Glomerular visceral epithelial cell (primary cell): ENCODE measurements at regions not wholly inside any gene's neighbourhood (a gene's known extent, or its start where the extent isn't known, plus 50 kb on each side); places are given as distances from the start of the nearest gene placed in this dataset.
"Not testable (repeated sequence)": the region's sequence is repeated elsewhere in the genome, so short reads cannot be mapped to it uniquely, and the experiment has no call there.

Experiments used
- DNase-seq: peaks from one replicate; pipeline ENCODE4 v3.0.0-alpha.2; 2016; ENCODE audit errors: extremely low spot score

DNA sequence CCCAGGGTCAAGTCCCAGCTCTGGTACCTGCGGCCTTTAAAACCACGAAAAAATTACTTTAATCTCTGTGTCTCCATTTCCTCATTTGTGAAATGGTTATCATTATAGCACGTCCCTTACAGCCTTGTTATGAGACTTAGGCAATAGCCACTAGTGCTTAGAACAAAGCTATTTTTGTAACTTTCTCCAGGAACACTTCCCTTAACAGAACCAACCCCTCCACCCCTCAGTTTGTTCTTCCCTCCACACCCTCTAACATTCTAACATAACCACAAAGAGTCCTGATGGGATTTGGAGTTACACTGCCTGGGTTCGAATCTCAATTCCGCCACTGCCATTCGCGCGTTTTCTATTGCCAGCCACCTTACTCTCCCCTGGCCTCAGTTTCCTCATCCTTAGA is 2777.4 kb upstream of the TPTE start:
- not testable (repeated sequence) for DNase-seq

DNA sequence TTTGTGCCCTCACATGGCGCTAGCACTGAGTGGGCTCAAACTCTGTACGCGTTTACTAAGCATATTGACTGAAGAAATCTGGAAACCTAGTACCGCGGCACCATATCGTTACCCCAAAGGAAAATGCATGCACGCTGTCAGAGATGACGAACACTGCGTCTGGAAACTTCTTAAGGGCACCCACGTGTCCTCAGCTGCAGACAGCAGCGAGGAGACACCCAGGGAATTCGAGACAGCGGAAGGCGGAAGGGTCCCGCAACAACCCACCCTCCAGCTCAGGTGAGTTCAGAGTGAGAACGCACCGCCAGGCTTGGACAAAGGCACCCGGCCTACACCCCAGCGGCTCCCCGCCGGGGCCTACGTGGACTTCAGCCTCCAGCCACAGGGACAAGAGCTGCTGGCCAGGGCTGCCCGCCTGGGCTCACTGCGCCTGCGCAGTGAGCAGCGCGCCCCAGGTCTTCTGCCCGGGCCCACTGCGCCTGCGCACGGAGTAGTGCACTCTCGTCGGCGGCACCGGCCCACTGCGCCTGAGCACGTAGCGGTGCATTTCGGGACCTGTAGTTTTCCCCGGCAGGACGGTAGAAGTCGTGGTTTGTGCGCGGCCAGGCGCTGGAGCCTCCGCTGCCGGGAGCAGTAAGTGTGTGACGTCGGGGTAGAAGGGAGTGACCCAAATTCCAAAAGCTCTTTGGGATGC is 2776.8 kb upstream of the TPTE start:
- not testable (repeated sequence) for DNase-seq

DNA sequence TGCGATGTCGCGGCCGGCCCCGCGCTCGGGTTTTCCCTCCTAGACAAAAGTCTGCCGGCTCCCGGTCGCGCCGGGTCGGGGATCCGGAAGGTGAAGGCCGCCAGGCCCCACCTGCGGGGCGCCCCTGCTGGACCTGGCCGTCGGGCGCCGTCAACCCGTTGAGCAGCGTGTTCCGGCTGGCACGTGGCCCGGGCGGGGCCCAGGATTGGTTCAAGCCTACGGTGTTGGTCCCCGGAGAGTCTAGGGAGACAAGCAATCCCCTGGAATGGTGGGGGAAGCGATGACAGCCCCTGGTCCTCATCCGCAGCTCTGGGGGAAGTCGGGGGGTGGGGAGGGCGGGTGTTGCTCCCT is 2776.3 kb upstream of the TPTE start:
- DNase-seq: not testable (repeated sequence)

DNA sequence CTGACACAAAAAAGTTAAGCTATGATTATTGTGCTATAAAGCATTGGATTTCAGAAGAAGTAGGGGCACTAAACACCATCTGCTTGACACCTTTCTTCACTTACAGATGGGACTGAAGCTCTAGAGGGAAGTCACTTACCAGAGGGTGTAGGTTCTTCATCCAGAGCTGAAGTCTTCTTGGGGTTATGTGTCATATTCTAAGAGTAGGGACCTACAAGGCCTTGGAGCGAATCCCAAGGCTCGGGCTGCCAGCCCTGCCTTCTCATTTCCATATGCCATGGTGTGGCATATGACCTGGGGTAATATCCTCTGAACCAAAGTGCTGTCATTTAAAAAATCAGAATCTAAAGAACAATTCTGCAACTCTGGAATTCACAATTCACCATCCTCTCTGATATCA is 2773.4 kb upstream of the TPTE start:
- not testable (repeated sequence) for DNase-seq

DNA sequence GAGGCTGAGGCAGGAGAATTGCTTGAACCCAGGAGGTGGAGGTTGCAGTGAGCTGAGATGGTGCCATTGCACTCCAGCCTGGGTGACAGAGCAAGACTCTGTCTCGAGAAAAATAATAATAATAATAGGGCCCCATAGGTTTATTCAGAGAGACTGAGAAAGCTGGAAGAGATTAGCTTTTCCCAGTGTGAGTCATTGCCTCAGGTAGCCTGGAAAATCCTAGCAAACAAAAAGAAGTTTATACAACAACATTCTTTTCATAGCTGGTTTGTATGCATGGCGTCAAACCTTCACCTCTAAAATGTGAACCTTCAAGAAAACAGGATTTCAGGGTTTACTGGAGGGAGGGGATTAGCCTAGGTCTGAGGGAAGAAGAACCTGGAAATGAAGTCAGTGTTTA is 2768.8 kb upstream of the TPTE start:
- not testable (repeated sequence) for DNase-seq

DNA sequence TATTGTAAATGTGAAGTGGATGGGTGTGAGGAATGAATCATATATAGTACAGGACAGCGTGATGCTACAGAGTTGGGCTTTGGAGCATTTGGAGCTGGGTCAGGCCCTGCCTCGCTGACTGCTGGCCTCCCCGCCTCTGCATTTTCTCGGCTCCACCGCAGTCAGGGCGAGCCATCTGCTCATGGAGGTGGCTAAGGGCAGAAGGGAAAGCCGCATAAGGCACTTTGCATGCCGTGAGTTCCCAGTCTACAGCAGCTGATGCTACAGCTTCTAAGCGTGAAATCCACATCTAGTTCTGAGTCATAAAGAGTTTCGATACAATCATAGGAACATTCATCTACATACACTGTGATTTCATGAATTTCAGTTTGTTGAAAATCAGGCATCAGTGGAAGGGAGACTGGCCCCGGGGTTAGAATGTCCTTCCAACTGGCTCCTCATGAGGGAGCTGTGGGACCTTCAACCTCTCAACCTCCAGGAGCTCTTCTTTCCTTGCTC is 2768.0 kb upstream of the TPTE start:
- not testable (repeated sequence) for DNase-seq

DNA sequence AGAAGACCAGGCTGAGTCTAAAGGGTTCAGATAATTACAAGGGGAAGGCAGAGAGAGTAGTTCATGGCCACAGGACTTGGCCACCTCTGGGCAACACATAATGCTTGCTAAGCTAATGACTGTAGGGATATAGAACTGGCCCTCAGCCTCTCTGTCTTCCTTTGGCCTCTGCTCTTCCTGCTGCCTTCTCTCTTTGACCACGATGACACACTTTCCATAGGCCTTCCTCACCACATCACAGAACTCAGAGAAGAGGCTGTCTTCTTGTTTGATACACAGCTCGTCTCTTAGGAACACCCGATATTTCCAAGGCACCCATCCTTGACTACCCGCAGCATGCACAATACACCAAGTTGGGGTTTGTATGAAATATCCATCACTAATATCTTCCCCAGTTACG is 2751.4 kb upstream of the TPTE start:
- not testable (repeated sequence) for DNase-seq

DNA sequence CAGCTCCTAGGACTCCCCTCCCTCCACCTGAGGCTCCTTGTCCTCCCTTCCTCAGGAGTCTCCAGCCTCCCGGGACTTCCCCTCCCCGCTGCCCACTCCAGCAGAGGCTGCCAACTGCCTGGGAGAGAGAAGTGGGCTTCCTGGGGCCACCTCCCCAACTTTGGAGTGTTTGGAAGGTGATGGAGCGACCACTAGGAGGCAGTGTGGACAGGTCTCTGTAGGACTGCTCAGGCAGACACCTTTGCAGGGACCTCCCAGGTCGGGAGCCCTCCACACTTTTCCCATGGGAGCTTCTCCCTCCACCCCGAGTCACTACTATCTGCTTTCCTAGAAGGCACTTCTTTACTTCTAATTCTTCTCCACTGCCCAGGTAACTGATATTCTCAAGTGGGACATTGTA is 2747.2 kb upstream of the TPTE start:
- DNase-seq: not testable (repeated sequence)

DNA sequence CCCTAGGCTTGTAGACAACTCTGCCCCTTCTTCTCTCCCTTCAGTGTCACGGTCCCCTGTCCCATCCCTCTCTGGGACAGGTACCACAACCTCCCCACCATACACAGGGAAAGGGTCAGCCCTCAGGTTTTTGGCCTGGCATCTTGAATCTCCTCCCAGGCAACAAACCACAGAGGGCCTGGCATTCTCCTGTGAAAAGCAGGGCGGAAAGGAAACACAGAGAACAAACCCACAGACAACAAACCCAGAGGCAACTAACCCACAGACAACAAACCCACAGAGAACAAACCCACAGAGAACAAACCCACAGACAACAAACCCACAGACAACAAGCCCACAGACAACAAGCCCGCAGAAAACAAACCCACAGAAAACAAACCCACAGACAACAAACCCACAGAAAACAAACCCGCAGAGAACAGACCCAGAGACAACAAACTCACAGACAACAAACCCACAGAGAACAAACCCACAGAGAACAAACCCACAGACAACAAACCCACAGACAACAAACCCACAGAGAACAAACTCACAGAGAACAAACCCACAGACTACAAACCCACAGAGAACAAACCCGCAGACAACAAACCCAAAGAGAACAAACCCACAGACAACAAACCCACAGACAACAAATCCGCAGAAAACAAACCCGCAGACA is 2745.9 kb upstream of the TPTE start:
- peak; percentile 0 for DNase-seq

DNA sequence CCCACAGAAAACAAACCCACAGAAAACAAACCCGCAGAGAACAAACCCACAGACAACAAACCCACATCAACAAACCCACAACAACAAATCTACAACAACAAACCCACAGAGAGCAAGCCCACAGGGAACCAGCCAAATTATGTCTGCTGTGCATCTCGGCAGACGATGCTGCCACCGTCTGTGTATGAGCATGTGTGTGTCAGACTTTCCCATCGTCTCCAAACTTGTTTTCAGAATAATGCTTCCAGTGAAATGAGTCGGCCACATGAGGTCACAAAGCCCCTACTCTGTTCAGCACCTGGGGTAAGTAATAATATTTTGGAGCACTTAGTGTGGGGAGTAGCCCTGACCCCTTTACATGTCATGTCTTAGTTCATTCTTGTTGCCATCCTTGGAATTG is 2745.3 kb upstream of the TPTE start:
- not testable (repeated sequence) for DNase-seq

DNA sequence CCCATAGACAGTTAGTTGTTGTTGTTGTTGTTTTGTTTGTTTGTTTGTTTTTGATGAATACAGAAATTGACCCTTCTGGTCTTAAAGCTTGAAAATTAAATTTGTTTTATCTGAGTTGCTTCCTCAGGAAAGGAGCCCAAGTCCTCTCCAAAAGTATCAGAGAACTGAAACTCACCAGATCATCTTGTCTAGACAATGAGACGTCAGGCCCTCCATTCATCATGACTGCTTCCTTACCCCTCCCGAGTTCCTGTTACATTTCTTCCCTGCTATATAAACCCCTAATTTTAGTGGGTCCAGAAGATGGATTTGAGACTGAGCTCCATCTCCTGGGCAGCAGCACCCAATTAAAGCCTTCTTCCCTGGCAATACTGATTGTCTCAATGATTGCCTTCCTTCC is 2744.8 kb upstream of the TPTE start:
- not testable (repeated sequence) for DNase-seq

DNA sequence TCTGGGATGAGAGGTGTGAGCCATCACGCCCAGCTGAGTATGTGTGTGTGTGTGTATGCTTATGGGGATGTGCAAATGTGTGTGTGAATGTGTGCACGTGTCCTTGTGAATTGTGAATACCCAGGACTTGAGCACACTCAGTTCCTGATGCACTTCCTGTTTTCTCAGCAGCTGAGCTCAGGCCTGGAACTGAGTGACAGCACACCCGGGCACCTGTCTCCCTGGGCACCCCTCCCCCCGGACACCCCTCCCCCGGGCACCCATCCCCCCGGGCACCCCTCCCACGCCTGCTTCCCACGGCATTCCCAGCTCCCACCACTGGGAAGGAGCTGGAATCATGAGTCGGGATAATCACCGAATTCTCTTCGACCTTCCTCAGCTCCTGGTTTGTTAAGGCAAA is 2744.1 kb upstream of the TPTE start:
- not testable (repeated sequence) for DNase-seq

DNA sequence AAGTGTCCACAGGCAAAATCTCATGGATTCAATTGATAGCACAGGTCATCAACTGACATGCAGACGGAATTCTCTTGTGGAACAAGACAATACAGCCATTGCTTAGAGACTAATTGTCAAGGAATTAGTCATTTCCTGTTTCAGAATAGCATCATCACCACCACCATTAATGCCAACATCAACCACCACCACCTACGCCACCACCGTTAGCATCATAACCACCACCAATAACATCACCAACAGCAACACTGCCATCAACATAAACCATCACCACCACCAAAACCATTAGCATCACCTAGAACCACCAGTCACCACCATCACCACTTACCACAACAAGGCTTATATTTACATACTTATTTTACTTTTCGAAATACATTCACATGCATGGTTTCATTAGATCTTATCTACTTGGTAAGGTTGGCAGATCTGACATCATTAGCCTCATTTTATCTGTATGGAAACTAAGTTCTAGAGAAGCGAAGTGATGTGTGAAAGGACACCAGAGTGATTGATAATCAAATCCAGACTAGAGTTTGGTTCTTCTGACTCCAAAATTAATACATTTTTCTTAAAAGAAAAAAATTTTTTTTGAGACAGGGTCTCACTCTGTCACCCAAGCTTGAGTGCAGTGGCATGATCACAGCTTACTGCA is 2733.8 kb upstream of the TPTE start:
- DNase-seq: not testable (repeated sequence)

DNA sequence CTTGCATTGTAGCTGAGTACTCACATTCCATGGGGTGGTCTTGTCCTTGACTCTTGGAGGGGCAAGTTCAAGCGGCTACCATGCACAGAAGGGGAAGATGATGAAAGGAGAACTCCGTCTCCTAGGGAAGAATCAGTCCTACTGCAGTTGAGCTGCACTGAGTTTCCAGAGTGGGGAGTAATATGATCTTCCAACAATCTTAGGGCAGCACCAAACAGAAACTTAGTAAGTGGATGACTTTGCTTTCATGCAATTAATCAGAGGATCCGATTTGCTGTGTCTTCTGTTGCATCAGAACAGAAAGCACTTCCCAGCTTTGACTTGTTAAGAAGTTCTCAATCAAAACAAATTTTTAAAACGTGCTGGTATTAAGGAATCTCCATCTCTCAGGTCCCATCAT is 2727.6 kb upstream of the TPTE start:
- DNase-seq: not testable (repeated sequence)

DNA sequence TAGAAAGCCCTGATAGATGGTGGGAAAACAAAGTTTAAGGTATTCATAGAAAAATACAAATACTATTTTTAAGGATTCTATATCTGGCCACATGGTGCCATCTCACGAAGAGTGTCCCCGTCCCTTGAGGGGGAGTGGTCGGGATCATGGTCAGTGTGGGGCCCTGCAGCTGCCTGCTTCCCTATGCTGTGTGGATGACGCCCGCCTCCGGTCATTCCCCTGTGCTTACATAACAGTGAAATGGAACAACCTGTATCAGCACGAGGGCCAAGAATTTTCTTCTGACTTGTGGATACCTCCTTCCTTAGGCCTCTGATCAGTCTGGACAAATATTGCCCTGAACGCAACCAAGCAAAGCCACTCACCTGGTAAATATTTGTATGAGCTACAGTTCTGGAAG is 2724.1 kb upstream of the TPTE start:
- not testable (repeated sequence) for DNase-seq

DNA sequence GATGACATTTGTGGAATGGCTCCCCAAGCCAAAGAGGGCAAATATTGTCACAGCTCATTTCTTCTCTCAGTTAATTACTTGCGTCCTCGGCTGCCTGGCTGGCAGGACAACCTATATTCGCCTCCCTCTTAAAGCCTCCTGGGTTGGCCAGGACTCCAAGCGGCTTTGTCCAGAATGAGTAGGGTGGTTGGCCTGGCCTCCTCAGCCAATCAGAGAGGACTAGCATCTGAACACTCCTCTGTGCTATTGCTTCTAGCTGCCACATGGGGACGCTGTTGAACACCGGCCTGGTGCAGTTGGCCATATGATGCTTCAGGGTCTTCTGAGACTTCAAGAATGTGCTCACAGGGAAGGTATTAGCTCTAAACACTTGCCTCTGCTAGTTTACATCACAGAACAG is 2722.9 kb upstream of the TPTE start:
- DNase-seq: not testable (repeated sequence)

DNA sequence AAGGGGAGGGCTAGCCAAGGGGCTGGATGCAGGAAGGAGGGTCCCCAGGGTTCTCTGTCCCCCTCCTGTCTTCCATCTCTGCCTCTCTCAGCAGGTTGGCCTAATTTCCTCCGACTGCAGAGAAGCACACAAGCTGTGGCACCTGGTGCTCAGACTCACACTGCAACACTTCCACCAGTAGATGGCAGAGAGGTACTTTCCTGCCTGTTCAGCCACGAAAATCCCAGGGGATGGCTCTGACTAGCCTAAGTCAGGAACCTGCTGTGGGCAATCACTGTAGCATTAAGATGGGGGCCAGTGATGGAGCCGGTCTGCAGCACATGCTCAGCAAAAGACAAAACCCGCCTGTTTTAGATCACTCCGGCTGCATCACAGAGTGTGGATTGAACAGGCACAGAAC is 2721.7 kb upstream of the TPTE start:
- not testable (repeated sequence) for DNase-seq

DNA sequence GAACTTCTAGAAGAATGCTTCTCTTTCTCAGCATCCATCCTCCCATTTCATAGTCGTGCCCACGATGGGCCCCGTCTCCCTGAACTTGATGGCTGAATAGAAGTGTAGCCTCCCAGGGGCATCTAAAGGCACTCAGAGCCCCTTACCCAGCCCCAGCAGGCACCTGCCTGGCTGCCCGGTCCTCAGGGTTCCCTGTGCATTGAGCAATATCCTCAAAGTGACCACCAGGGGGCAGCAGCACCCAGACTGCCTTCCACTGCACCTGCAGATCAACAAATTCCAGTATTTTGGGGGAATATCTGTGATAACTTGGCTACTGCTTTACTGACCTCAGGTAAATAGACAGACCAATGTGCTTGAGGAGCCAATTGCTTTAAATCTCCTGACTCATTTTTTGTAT is 2707.9 kb upstream of the TPTE start:
- DNase-seq: not testable (repeated sequence)

DNA sequence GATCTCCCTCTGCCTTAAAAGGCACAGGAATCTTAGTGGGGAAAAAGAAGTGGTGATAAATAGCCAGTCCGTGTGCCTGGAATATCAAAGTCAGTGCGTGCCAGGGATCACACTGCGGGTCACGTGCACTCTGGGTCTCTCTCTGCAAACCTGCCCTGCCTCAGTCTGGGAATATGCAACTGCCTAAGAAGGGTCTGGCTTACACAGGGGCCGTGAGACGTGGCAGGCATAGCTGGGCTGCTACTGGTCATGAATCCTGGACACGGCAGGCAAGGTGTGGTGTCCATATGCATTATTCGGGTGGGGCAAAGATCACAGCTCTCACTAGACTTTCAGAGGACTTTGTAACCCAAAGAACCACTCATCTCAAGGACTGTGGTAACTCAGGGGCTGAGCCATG is 2704.4 kb upstream of the TPTE start:
- DNase-seq: not testable (repeated sequence)

DNA sequence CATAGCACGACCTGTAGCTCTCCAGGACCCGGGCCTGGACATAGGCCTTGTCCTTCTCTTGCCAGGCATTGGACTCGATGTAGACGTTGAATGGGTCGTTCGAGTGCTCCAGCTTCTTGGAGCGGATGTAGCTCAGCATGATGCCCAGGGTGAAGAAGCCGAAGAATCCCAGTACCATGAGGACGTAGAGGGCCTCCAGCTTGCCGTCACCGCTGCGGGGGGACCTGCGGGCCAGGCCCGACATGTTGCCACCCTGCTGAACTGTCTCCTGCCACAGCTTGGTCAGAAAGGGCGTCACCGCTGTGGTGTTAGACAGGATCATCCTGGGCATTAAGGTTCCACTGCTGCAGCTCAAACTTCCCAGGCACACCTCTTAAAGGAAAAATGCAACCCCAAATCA is 2702.1 kb upstream of the TPTE start:
- DNase-seq: not testable (repeated sequence)

DNA sequence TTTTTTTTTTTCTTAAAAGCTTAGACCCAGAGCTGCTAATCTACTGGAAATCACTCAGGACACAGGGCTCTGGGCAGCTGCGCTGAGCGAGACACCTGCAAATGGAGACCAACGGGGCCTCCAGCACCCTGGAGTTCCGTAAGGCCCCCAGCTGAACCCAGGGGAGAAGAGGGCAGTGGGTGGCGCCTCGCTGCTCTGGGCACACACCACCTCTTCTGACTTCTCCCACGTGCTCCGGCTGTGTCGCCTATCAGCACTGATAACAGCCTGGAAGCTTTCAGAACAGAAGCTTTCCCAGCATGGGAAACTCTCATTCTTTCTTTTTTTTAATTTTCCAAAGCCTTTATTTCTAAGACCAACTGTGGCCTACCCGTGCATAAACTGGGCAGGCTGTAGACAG is 2695.8 kb upstream of the TPTE start:
- not testable (repeated sequence) for DNase-seq

DNA sequence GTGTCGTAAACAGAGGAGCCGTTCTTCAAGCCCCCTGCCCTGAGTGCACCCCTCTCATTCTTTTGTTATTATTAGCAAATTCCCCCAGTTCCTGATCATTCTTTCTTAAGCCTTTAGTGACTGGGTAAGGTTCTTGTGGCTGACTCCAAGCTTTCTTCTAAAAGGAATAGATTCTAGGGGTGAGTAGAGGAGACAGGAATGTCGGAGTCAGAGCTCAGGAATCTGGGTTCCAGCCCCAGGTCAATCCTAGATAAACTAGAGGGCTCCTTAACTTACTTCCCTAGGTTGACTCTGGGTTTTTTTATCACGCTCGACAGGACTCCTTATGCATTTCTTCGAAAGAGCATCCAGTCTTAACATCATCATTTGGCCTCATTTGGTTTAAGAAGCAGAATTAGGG is 2695.2 kb upstream of the TPTE start:
- DNase-seq: not testable (repeated sequence)

DNA sequence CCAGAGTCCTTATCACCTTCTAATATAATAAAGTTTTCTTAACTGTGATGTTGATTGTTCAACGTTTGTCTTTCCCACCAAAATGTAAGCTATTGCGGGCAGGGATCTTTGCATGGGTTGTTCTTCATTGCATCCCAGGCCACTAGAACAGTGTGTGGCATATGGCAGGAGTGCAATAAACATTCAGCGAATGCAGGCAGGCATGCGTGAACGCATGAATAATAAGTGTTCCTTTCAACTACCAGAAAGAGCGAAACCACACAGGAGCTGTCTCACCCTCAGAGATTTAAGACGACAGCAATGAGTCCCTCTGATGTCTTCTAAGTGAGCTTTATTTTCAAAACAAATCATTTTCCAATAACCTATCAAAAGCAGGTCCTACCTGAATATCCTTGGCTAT is 2693.1 kb upstream of the TPTE start:
- DNase-seq: not testable (repeated sequence)
